ENCODE measurements at regions not wholly inside any gene's neighbourhood (a gene's known extent, or its start where the extent isn't known, plus 50 kb on each side); places are given as distances from the start of the nearest gene placed in this dataset.

DNA sequence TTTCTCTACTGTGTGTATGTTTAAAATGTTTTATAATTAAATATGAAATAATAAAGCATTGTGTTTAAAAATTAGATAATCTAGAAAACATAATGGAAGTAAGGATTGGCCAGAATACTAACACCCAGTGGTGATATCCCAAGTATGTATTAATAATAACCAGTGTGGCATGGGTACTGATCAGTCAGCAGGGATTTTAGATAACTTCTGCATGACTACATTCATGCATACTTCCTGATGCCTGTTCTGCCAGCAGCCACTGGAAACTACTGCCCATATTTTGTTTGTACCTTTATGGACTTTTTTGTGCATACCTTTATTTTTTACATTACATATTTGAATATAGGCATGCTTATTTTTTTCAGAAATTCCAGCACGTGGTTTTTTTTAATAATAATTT, 156.6 kb upstream of the TMEM196 start:
- Histone ChIP-seq H3K27ac (no peak overlapping the region), H3K4me3 (no peak overlapping the region), H3K36me3 (ENCODE audit: insufficient read depth in 1 of 2, low read depth in 1 of 2) (no peaks in the 10 kb centered on the region), H3K4me1 (no peaks in the 10 kb centered on the region), H3K27me3 (ENCODE audit: insufficient read depth in 3 of 3, low read length in 2 of 3) (no peaks in the 10 kb centered on the region), H3K9me3 (no peaks in the 10 kb centered on the region)
- ATAC-seq = no peak
- intact Hi-C loops (cut with DNase I) = no loop called here
- WGBS, 3 donors = 44 to 58% (median 50%) methylated on average over 1 of the region's 1 CpG
- TF ChIP-seq CTCF (IDR thresholded peaks at IDR 0.05) = no peak
- no peak for DNase-seq

DNA sequence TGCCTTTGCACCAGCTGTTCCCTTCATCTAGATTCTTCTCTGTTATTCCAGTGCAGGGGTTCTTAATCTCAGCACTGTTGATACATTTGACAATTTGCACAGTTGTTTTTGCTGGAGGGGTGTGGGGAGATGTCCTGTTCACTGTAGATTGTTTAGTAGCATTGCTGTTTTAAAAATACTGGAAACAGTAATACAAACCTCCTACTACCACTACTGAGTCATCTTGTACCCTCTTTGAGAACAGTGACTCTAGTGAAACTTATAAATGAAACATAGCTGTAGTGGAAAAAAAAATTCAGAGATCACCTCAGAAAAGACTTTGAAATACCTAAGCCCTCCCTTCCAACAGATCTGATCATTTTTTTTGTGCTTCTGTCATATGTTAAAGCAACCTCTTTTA, 154.8 kb upstream of the TMEM196 start:
- TF ChIP-seq CTCF (IDR thresholded peaks at IDR 0.05) = no peak
- H3K4me3 ChIP-seq = no peak overlapping the region
- H3K36me3 ChIP-seq (ENCODE audit: insufficient read depth in 1 of 2, low read depth in 1 of 2) = no peaks in the 10 kb centered on the region
- no peaks in the 10 kb centered on the region for H3K27me3 ChIP-seq (ENCODE audit: insufficient read depth in 3 of 3, low read length in 2 of 3)
- H3K4me1 ChIP-seq = no peaks in the 10 kb centered on the region
- DNase-seq (no peak), ATAC-seq (no peak)
- H3K27ac ChIP-seq = no peak overlapping the region
- intact Hi-C loops (cut with DNase I) = no loop called here
- H3K9me3 ChIP-seq = no peaks in the 10 kb centered on the region

DNA sequence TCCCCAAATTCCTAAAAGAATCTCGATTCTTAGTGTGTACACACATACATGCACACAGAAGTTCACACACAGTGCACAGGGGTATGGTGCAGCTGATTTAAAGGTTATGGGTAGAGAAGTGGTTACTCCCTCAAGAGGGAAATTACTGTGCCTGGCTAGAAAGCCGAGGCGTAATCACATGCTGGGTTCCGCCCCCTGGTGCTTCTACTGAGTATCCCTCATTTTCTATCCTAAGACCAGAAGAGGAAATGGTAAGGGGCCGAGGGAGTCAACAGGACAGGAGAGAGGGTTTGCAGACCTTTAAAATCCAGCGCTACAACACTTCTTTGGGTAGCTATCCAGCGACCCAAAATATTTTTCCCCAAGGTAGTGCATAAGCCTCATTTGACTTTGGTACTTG, 147.3 kb upstream of the TMEM196 start:
- no peak overlapping the region for H3K27ac ChIP-seq
- no peaks in the 10 kb centered on the region for H3K36me3 ChIP-seq (ENCODE audit: insufficient read depth in 1 of 2, low read depth in 1 of 2)
- H3K4me3 ChIP-seq = no peak overlapping the region
- intact Hi-C loops (cut with DNase I) = no loop called here
- ATAC-seq = no peak
- H3K4me1 ChIP-seq = no peaks in the 10 kb centered on the region
- H3K9me3 ChIP-seq = no peaks in the 10 kb centered on the region
- DNase-seq = no peak
- TF ChIP-seq CTCF (IDR thresholded peaks at IDR 0.05) = no peak
- H3K27me3 ChIP-seq (ENCODE audit: insufficient read depth in 3 of 3, low read length in 2 of 3) = no peaks in the 10 kb centered on the region
- 88 to 91% (median 91%) methylated on average over 7 of the region's 7 CpGs for WGBS, 3 donors

DNA sequence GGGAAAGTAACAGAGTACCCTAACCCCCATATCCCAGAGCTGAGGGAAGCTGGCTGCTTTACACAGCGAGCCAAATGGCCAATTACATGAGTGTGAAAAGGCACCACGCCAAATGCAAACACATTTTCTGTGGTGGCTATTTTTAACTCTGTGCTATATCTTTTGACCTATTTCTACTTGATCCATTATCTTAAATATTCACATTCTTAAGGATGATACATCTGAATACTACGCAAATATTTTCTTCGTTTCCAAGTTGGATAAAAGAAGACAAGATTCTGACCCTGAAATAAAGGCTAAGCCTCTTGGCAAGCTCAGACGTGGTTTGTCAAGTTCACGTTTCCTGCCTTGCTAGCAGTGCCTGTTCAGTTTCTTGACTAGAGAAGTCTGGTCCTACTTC, 146.7 kb upstream of the TMEM196 start:
- no peak overlapping the region for H3K27ac ChIP-seq
- H3K9me3 ChIP-seq = no peaks in the 10 kb centered on the region
- intact Hi-C loops (cut with DNase I) = no loop called here
- TF ChIP-seq CTCF (IDR thresholded peaks at IDR 0.05) = no peak
- no peaks in the 10 kb centered on the region for H3K27me3 ChIP-seq (ENCODE audit: insufficient read depth in 3 of 3, low read length in 2 of 3)
- 13 to 20% (median 15%) methylated on average over 6 of the region's 6 CpGs for WGBS, 3 donors
- DNase-seq (no peak), ATAC-seq (no peak)
- H3K36me3 ChIP-seq (ENCODE audit: insufficient read depth in 1 of 2, low read depth in 1 of 2) = no peaks in the 10 kb centered on the region
- no peak overlapping the region for H3K4me3 ChIP-seq
- H3K4me1 ChIP-seq = no peaks in the 10 kb centered on the region

GRCh38 chr7:19919261-19920095, 146.1 kb upstream of the TMEM196 start:
- DNase-seq (no peak), ATAC-seq (no peak)
- H3K4me3 ChIP-seq = no peak overlapping the region
- intact Hi-C loops (cut with DNase I) = no loop called here
- H3K9me3 ChIP-seq = no peaks in the 10 kb centered on the region
- no peak for TF ChIP-seq CTCF (IDR thresholded peaks at IDR 0.05)
- H3K27ac ChIP-seq = no peak overlapping the region
- no peaks in the 10 kb centered on the region for H3K36me3 ChIP-seq (ENCODE audit: insufficient read depth in 1 of 2, low read depth in 1 of 2)
- no peaks in the 10 kb centered on the region for H3K27me3 ChIP-seq (ENCODE audit: insufficient read depth in 3 of 3, low read length in 2 of 3)
- 15 to 19% (median 15%) methylated on average over 6 of the region's 6 CpGs for WGBS, 3 donors
- no peaks in the 10 kb centered on the region for H3K4me1 ChIP-seq
